ENCODE measurements at regions not wholly inside any gene's neighbourhood (a gene's known extent, or its start where the extent isn't known, plus 50 kb on each side); places are given as distances from the start of the nearest gene placed in this dataset.

- in situ Hi-C loops (cut with HindIII; ENCODE audit: extremely low pct_ligation_motif_present, low pct_unique_long_range_greater_than_20kb) = no loop called here
- no TSS peak for BruUV-seq (replicated peaks)
- no peaks in the 10 kb centered on the region for H3K4me1 ChIP-seq (ENCODE audit: insufficient read depth, low read length)
- H3K27me3 ChIP-seq (ENCODE audit: control insufficient read depth in 1 of 2, insufficient read depth in 2 of 2, low read length in 2 of 2) = no peaks in the 10 kb centered on the region
- no peak for TF ChIP-seq IRF9 (CRISPR knock-in tag; IDR thresholded peaks at IDR 0.05; ENCODE audit: borderline replicate concordance)
- TF ChIP-seq ZNF543 (CRISPR knock-in tag; IDR thresholded peaks at IDR 0.05) = no peak
- no peak for TF ChIP-seq FOXC1 (CRISPR knock-in tag; IDR thresholded peaks at IDR 0.05; ENCODE audit: borderline replicate concordance)
- TF ChIP-seq ZNF629 (CRISPR knock-in tag; conservative IDR thresholded peaks at IDR 0.05) = no peak
- TF ChIP-seq, protein P1, sequence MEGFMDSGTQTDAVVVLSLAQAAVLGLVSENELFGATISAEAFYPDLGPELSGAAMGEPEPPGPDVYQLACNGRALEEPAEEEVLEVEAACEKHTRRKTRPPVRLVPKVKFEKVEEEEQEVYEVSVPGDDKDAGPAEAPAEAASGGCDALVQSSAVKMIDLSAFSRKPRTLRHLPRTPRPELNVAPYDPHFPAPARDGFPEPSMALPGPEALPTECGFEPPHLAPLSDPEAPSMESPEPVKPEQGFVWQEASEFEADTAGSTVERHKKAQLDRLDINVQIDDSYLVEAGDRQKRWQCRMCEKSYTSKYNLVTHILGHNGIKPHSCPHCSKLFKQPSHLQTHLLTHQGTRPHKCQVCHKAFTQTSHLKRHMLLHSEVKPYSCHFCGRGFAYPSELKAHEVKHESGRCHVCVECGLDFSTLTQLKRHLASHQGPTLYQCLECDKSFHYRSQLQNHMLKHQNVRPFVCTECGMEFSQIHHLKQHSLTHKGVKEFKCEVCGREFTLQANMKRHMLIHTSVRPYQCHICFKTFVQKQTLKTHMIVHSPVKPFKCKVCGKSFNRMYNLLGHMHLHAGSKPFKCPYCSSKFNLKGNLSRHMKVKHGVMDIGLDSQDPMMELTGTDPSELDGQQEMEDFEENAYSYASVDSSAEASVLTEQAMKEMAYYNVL (CRISPR knock-in tag; IDR thresholded peaks at IDR 0.05; ENCODE audit: borderline replicate concordance) = no peak
- TF ChIP-seq ZNF589 (CRISPR knock-in tag; conservative IDR thresholded peaks at IDR 0.05) = no peak
- TF ChIP-seq RFXAP (CRISPR knock-in tag; IDR thresholded peaks at IDR 0.05; ENCODE audit: borderline replicate concordance) = no peak
- no peak for TF ChIP-seq ZNF567 (CRISPR knock-in tag; IDR thresholded peaks at IDR 0.05; ENCODE audit: borderline replicate concordance)
- no peak for TF ChIP-seq PHF5A (CRISPR knock-in tag; IDR thresholded peaks at IDR 0.05; ENCODE audit: low read depth, unreplicated experiment)
- TF ChIP-seq GABPA (IDR thresholded peaks at IDR 0.05; ENCODE audit: low read depth, low read length) = no peak
- no peak for TF ChIP-seq GABPA (CRISPR knock-in tag; IDR thresholded peaks at IDR 0.05; ENCODE audit: low read depth)
- TF ChIP-seq ZBTB7B (CRISPR knock-in tag; IDR thresholded peaks at IDR 0.05) = no peak
- TF ChIP-seq IKZF4 (CRISPR knock-in tag; IDR thresholded peaks at IDR 0.05; ENCODE audit: borderline replicate concordance, low read depth, not compliant biosample characterization) = no peak
- no peak overlapping the region for H3K9ac ChIP-seq (ENCODE audit: insufficient read depth, low read depth, low read length)
- no peaks in the 10 kb centered on the region for H4K20me1 ChIP-seq (ENCODE audit: insufficient read depth, low read length)
- H3K36me3 ChIP-seq (replicated peaks in 1 of 2; ENCODE audit: control insufficient read depth in 1 of 2, insufficient read depth in 2 of 2, low read length in 2 of 2) = no peaks in the 10 kb centered on the region
- no peak for ATAC-seq
- H3K9me3 ChIP-seq (ENCODE audit: low read length) = peaks cover 25% of the 10 kb centered on the region
- FAIRE-seq = no peak
- intact Hi-C loops (cut with micrococcal nuclease; ENCODE audit: unreplicated experiment) = no loop called here
- H3K27ac ChIP-seq (ENCODE audit: extremely low read length, insufficient read depth, low read length) = no peak overlapping the region
- ChIA-PET POLR2A (no interaction called here), CTCF (ENCODE audit: low intra/inter-chr PET ratio, low total read pairs) (no interaction called here)
- DNase-seq (ENCODE audit: low spot score) = no peak
- no peak overlapping the region for H3K4me3 ChIP-seq (replicated peaks in 1 of 3; ENCODE audit: insufficient read depth in 1 of 3, low read depth in 2 of 3, low read length in 3 of 3)
- WGBS (ENCODE audit: low lambda C conversion rate) = 0% methylated on average over 1 of the region's 1 CpG
- H3K4me2 ChIP-seq (ENCODE audit: low read depth, low read length) = no peak overlapping the region
- H2AFZ ChIP-seq (ENCODE audit: low read length) = no peak overlapping the region
- H3K79me2 ChIP-seq (ENCODE audit: insufficient read depth, low read length) = no peaks in the 10 kb centered on the region
Measured at GRCh38 chr9:25481372-25481771, 196.9 kb downstream of the TUSC1 start.

All from HepG2 (cell line).